ENCODE measurements at regions not wholly inside any gene's neighbourhood (a gene's known extent, or its start where the extent isn't known, plus 50 kb on each side); places are given as distances from the start of the nearest gene placed in this dataset.

DNA sequence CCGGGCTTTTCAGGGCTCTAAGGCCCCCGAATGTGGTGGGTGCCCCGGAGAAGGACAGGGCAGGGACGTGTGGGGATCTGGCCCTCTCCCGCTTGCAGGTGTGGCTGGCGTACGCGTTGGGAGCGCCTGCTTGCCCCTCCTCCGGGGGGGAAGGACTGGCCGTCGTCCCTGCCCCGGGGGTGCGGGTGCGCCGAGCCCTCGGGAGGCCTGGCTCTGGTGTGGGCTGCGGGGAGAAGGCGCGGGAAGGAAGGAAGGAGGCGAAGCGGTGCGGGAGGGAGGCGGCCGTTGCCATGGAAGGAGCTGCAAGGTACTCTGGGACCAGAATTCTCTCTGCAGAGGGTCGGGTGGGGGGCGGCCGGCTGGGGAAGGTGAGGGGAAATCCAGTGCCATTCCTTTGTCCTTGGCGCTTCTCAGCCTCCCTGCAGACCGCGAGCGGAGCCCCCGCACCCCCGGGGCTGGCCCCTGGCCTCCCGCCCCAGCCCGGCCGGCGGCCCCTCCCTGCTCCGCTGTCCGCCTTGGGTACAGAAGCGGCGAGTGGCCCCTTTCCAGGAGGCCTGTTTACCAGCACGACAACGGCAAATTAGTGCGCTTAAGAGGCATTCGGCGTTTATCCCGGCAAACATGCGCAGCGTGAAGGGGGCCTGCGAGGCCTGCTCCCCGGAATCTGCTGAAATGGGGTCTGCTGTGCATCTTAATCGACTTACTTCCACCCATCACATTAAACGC lies 67.1 kb upstream of the UNC5A start:
- peak in 1 of 8 donors; percentile 16 for ATAC-seq
- Histone ChIP-seq H3K4me3 (peak overlapping the region in 6 of 10 donors; percentile 21 to 37 (median 26)), H3K4me1 (peaks cover 0 to 19% (median 12%) of the 10 kb centered on the region in 9 donors), H3K27me3 (peaks cover 0 to 99% (median 98%) of the 10 kb centered on the region in 7 donors), H3K9me3 (no peaks in the 10 kb centered on the region), H3K36me3 (no peaks in the 10 kb centered on the region), H3K27ac (no peak overlapping the region)
- 2% methylated on average over 50 to 54 of the region's 54 CpGs for WGBS, 2 donors
- TF ChIP-seq, protein P1, sequence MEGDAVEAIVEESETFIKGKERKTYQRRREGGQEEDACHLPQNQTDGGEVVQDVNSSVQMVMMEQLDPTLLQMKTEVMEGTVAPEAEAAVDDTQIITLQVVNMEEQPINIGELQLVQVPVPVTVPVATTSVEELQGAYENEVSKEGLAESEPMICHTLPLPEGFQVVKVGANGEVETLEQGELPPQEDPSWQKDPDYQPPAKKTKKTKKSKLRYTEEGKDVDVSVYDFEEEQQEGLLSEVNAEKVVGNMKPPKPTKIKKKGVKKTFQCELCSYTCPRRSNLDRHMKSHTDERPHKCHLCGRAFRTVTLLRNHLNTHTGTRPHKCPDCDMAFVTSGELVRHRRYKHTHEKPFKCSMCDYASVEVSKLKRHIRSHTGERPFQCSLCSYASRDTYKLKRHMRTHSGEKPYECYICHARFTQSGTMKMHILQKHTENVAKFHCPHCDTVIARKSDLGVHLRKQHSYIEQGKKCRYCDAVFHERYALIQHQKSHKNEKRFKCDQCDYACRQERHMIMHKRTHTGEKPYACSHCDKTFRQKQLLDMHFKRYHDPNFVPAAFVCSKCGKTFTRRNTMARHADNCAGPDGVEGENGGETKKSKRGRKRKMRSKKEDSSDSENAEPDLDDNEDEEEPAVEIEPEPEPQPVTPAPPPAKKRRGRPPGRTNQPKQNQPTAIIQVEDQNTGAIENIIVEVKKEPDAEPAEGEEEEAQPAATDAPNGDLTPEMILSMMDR (IDR thresholded peaks at IDR 0.05): no peak
- intact Hi-C loops (cut with DNase I): no loop called here
- DNase-seq: no peak

DNA sequence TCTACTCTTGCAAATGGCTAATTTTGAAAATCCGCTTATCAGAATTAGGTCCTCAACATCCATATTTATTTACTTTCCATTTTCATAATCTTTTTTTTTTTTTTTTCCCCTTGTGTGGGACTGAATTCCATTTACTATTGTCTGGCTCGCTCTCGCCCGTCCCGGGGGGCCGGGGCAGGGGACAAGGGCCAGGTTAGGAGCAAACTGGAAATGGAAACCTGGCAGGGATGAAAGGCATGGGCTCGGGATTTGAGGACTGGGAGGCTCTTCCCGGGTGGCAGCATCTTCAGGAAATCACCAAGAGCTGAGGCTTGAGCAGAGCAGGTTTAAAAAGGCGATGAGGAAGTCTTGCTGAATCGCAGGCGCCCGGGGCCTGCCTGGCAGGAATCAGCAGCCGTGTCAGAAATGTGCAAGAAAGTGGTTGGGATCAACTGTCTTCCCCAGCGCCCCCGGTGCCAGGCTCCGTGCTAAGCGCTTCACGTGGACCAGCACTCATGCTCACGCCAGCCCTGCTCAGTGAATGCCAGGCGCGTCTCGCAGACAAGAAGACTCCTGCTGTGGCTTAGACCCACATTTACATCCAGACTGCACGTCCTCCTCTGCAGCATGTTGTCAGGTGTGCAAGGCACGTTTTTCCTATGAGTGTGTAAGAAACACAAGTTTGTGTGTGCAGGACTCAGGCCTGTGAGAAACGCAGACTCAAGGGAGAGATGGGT lies 66.3 kb upstream of the UNC5A start:
- no peak overlapping the region for H3K27ac ChIP-seq
- ATAC-seq (no peak), DNase-seq (no peak)
- TF ChIP-seq, protein P1 (IDR thresholded peaks at IDR 0.05): no peak
- H3K4me1 ChIP-seq: peaks cover 0 to 19% (median 12%) of the 10 kb centered on the region in 9 donors
- H3K27me3 ChIP-seq: peaks cover under 1 to 99% (median 97%) of the 10 kb centered on the region in 7 donors
- intact Hi-C loops (cut with DNase I): no loop called here
- 16 to 19% methylated on average over 25 of the region's 25 CpGs for WGBS, 2 donors
- peak overlapping the region in 4 of 10 donors; percentile 21 to 37 (median 31) for H3K4me3 ChIP-seq
- no peaks in the 10 kb centered on the region for H3K9me3 ChIP-seq
- no peaks in the 10 kb centered on the region for H3K36me3 ChIP-seq

DNA sequence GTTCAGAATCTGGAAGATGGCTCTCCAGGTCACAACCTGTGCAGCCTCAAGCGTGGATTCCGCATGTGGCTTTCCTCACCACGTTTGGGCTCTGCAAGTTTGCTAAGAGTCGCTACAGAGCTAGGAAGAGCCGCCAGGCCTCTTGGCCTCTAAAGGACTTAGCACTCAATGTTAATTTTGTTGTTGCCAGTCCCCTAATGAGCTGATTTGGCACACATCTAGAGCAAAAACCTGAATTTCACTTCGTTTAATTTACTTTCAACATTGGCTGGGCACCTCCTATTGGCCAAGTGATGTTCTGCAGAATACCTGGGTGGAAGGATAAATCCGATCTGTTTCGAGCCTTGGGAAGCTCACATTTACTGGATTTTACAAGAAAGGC lies 65.8 kb upstream of the UNC5A start:
- ATAC-seq: no peak
- Histone ChIP-seq H3K36me3 (no peaks in the 10 kb centered on the region), H3K27ac (no peak overlapping the region), H3K27me3 (peaks cover 4 to 99% (median 97%) of the 10 kb centered on the region in 7 donors), H3K9me3 (no peaks in the 10 kb centered on the region), H3K4me3 (no peak overlapping the region), H3K4me1 (peaks cover 0 to 19% (median 12%) of the 10 kb centered on the region in 9 donors)
- no peak for DNase-seq
- TF ChIP-seq, protein P1 (IDR thresholded peaks at IDR 0.05): peak in 2 of 9 donors; percentile 7 to 14
- intact Hi-C loops (cut with DNase I): no loop called here
- WGBS, 2 donors: 51 to 52% methylated on average over 8 of the region's 8 CpGs

DNA sequence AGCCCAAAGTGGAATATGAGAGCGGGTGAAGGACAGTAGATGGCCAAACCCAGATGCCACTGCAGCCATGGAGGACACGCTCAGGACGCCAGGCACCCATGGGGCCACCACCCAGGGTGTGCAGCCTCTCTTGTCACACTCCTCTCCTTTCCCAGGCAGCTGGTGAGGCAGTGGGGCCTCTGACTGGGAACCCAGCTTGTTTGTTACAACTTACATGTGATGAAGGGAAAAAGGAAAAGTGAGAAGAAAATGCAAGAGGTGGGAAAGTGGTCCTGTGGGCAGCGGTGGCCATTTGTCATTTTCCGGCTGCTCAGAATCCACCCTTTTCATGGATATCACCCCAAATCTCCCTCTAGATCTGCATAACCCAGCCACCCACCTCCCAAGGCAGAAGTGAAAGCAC lies 62.7 kb upstream of the UNC5A start:
- H3K9me3 ChIP-seq: no peaks in the 10 kb centered on the region
- peaks cover 0 to 19% (median 12%) of the 10 kb centered on the region in 9 donors for H3K4me1 ChIP-seq
- no peak overlapping the region for H3K27ac ChIP-seq
- peaks cover 4 to 94% (median 87%) of the 10 kb centered on the region in 7 donors for H3K27me3 ChIP-seq
- H3K36me3 ChIP-seq: no peaks in the 10 kb centered on the region
- ATAC-seq (no peak), DNase-seq (no peak)
- TF ChIP-seq, protein P1 (IDR thresholded peaks at IDR 0.05): no peak
- WGBS, 2 donors: 87 to 90% methylated on average over 5 of the region's 5 CpGs
- intact Hi-C loops (cut with DNase I): no loop called here
- H3K4me3 ChIP-seq: no peak overlapping the region
